GM18505 (cell line): ENCODE measurements at regions not wholly inside any gene's neighbourhood (a gene's known extent, or its start where the extent isn't known, plus 50 kb on each side); places are given as distances from the start of the nearest gene placed in this dataset.

ENCODE experiments used
- ATAC-seq: cut with Tn5 transposase; IDR thresholded peaks from one replicate; pipeline ENCODE4 v1.9.1; 2021; ENCODE audit not compliant: unreplicated experiment
- POLR2A ChIP-seq: IDR thresholded peaks from 4 replicates; pipeline ENCODE4 v1.6.1; 2011; ENCODE audit warnings: borderline replicate concordance; ENCODE audit not compliant: insufficient read depth, insufficient read length; ENCODE audit errors: extremely low read depth

GRCh38 chr4:115780835-115781234 is 667.4 kb upstream of the NDST4 start:
- no peak for TF ChIP-seq POLR2A
- ATAC-seq = peak; percentile 76

GRCh38 chr4:115780268-115780667 is 666.8 kb upstream of the NDST4 start:
- no peak for TF ChIP-seq POLR2A
- ATAC-seq = no peak

GRCh38 chr4:115770046-115770543 is 656.7 kb upstream of the NDST4 start:
- no peak for TF ChIP-seq POLR2A
- ATAC-seq = no peak

GRCh38 chr4:115769396-115769795 is 656.0 kb upstream of the NDST4 start:
- no peak for TF ChIP-seq POLR2A
- no peak for ATAC-seq

GRCh38 chr4:115763051-115763450 is 649.6 kb upstream of the NDST4 start:
- ATAC-seq = no peak

GRCh38 chr4:115759231-115759630 is 645.8 kb upstream of the NDST4 start:
- ATAC-seq = no peak
- TF ChIP-seq POLR2A = no peak

More at GRCh38 chr4:115763051-115763450, 649.6 kb upstream of the NDST4 start:
- TF ChIP-seq POLR2A = no peak

- no peak for ATAC-seq
- TF ChIP-seq POLR2A = no peak
Measured at GRCh38 chr4:115749404-115749803, 636.0 kb upstream of the NDST4 start.

- TF ChIP-seq POLR2A = no peak
Measured at GRCh38 chr4:115740806-115741205, 627.4 kb upstream of the NDST4 start.

GRCh38 chr4:115729739-115730266 is 616.4 kb upstream of the NDST4 start:
- TF ChIP-seq POLR2A = no peak
- ATAC-seq = no peak

More at GRCh38 chr4:115740806-115741205, 627.4 kb upstream of the NDST4 start:
- ATAC-seq = no peak

- TF ChIP-seq POLR2A = no peak
- ATAC-seq = no peak
Measured at GRCh38 chr4:115723621-115724020, 610.2 kb upstream of the NDST4 start.

GRCh38 chr4:115720611-115721010 is 607.2 kb upstream of the NDST4 start:
- TF ChIP-seq POLR2A = no peak
- ATAC-seq = no peak

- no peak for TF ChIP-seq POLR2A
- ATAC-seq = no peak
Measured at GRCh38 chr4:115711575-115711974, 598.2 kb upstream of the NDST4 start.

- no peak for TF ChIP-seq POLR2A
- ATAC-seq = no peak
Measured at GRCh38 chr4:115688961-115689360, 575.5 kb upstream of the NDST4 start.

GRCh38 chr4:115687052-115687755 is 573.8 kb upstream of the NDST4 start:
- no peak for ATAC-seq
- TF ChIP-seq POLR2A = no peak
